ENCODE measurements at regions not wholly inside any gene's neighbourhood (a gene's known extent, or its start where the extent isn't known, plus 50 kb on each side); places are given as distances from the start of the nearest gene placed in this dataset.

DNA sequence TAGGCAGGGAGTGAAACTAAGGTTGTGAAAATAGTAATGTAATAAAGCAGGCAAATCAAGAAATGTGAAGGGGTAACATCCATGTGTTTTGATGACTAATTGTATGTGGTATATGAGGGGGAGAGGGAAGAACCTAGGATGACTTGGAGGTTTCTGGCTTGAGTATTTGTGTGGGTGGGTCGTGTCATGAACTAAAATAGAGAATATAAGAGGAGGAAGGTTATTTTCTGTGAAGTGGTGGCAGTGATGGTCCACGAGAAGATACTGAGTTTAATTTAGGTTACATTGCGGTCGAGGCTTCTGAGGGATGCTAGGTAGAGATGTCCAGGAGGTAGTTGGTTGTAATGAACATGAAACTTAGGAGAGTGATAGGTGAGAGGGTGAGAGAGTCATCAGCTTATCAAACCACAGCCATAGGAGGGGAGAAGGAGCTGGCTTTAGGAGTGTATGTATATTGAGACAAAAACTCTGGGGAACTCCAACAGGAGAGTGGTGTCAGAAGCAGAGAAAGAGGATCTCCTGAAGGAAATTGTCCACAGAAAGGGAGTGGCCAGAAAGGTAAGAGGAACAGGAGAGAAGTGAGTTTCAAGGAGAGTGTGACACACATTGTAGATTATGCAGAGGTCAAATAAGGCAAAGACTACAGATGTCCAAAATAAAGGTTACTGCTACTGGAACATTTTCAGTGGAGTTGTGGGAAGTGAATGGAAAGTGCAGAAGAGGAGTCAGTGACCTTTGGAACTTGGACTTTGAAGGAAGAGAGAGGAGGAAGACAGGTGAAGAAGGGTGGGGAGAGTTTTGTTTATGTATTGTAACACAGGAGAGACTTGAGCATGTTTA, 89.0 kb upstream of the MACF1 start:
- Mint-ChIP-seq H3K4me3 (no peak overlapping the region), H3K27me3 (ENCODE audit: insufficient read depth, low read depth) (no peaks in the 10 kb centered on the region), H3K9me3 (no peaks in the 10 kb centered on the region), H3K36me3 (peaks cover 13% of the 10 kb centered on the region), H3K4me1 (peaks cover 13% of the 10 kb centered on the region), H3K27ac (no peak overlapping the region)
- peaks cover 20% of the 10 kb centered on the region for H3K4me1 ChIP-seq
- H3K4me2 ChIP-seq, result no peak overlapping the region
- no peak for DNase-seq (ENCODE audit: low spot score)
- peaks cover 75% of the 10 kb centered on the region for H4K20me1 ChIP-seq (ENCODE audit: low read depth)
- peaks cover 6% of the 10 kb centered on the region for H3K36me3 ChIP-seq
- no peak overlapping the region for H3K9ac ChIP-seq
- H3K4me3 ChIP-seq, result no peak overlapping the region
- H3K27ac ChIP-seq, result no peak overlapping the region
- no peak overlapping the region for H2AFZ ChIP-seq (replicated peaks)
- no peaks in the 10 kb centered on the region for H3K27me3 ChIP-seq
- TF ChIP-seq CTCF (IDR thresholded peaks at IDR 0.05) (no peak), EZH2 (IDR thresholded peaks at IDR 0.05) (no peak), EZH2phosphoT487 (IDR thresholded peaks at IDR 0.05) (no peak)
- peaks cover 100% of the 10 kb centered on the region for H3K79me2 ChIP-seq (ENCODE audit: low read depth)
- H3K9me3 ChIP-seq (ENCODE audit: low read depth), result no peaks in the 10 kb centered on the region
- H3F3A ChIP-seq (ENCODE audit: low read depth), result peaks cover 3% of the 10 kb centered on the region

GRCh38 chr1:39116116-39116607, 88.3 kb upstream of the MACF1 start:
- Mint-ChIP-seq H3K9me3 (no peaks in the 10 kb centered on the region), H3K27me3 (ENCODE audit: insufficient read depth, low read depth) (no peaks in the 10 kb centered on the region), H3K4me1 (peaks cover 10% of the 10 kb centered on the region), H3K36me3 (peaks cover 17% of the 10 kb centered on the region), H3K4me3 (no peak overlapping the region), H3K27ac (no peak overlapping the region)
- peaks cover 20% of the 10 kb centered on the region for H3K4me1 ChIP-seq
- TF ChIP-seq EZH2phosphoT487 (IDR thresholded peaks at IDR 0.05) (no peak), EZH2 (IDR thresholded peaks at IDR 0.05) (no peak), CTCF (IDR thresholded peaks at IDR 0.05) (no peak)
- no peaks in the 10 kb centered on the region for H3K27me3 ChIP-seq
- no peak overlapping the region for H3K27ac ChIP-seq
- peaks cover 6% of the 10 kb centered on the region for H3K36me3 ChIP-seq
- no peak overlapping the region for H3K4me3 ChIP-seq
- no peak overlapping the region for H2AFZ ChIP-seq (replicated peaks)
- H3K9ac ChIP-seq, result no peak overlapping the region
- H3K9me3 ChIP-seq (ENCODE audit: low read depth), result no peaks in the 10 kb centered on the region
- peaks cover 100% of the 10 kb centered on the region for H3K79me2 ChIP-seq (ENCODE audit: low read depth)
- H3K4me2 ChIP-seq, result no peak overlapping the region
- H3F3A ChIP-seq (ENCODE audit: low read depth), result peaks cover 3% of the 10 kb centered on the region
- H4K20me1 ChIP-seq (ENCODE audit: low read depth), result peaks cover 77% of the 10 kb centered on the region
- DNase-seq (ENCODE audit: low spot score), result no peak

DNA sequence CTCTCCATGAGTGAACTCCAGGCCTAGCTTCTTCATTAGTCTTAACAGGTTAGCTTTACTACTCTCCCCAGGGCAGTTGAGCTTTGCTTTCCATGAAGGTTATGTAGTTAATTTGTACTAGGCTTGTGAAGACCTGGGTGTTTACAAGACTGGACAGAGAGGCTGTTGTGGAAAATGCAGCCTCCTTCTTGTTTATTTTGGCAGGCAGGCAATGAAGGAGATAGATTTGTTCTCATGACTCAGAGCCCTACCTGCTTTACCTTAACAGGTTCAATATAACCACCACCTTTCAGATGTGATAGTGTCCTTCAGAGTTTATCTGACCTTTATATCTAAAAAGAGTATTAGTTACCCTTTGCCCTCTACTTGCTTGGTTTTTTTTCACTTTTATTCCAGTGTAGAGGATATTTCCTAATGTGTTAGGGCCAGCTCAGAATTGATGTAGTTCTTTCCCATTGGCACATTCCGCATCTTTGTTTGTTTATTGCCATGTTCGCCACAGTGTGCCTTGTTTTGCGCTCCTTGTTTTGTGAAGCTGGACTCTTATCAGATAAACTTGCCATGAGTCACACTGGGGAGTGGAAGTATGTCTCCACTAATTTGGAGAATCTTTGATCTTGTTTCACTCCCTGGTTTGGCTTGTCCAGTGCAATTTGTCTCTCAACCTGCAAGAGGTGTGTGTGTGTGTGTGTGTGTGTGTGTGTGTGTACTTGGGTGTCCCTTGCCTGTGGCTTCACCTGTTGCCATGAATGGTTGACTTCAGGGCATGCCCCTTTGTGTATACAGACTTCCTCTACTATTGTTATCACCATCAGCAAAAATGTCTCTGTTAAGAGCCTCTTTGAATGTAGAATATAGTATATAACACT, 87.4 kb upstream of the MACF1 start:
- H4K20me1 ChIP-seq (ENCODE audit: low read depth), result peaks cover 85% of the 10 kb centered on the region
- peaks cover 20% of the 10 kb centered on the region for H3K4me1 ChIP-seq
- no peaks in the 10 kb centered on the region for H3K9me3 Mint-ChIP-seq
- no peak overlapping the region for H3K4me3 ChIP-seq
- no peak overlapping the region for H2AFZ ChIP-seq (replicated peaks)
- no peaks in the 10 kb centered on the region for H3K9me3 ChIP-seq (ENCODE audit: low read depth)
- peaks cover 3% of the 10 kb centered on the region for H3F3A ChIP-seq (ENCODE audit: low read depth)
- no peak for TF ChIP-seq CTCF (IDR thresholded peaks at IDR 0.05)
- TF ChIP-seq EZH2 (IDR thresholded peaks at IDR 0.05), result no peak
- no peak for TF ChIP-seq EZH2phosphoT487 (IDR thresholded peaks at IDR 0.05)
- H3K79me2 ChIP-seq (ENCODE audit: low read depth), result peaks cover 100% of the 10 kb centered on the region
- no peak for DNase-seq (ENCODE audit: low spot score)
- peaks cover 17% of the 10 kb centered on the region for H3K36me3 Mint-ChIP-seq
- no peak overlapping the region for H3K4me3 Mint-ChIP-seq
- H3K27ac ChIP-seq, result no peak overlapping the region
- no peaks in the 10 kb centered on the region for H3K27me3 Mint-ChIP-seq (ENCODE audit: insufficient read depth, low read depth)
- H3K27me3 ChIP-seq, result no peaks in the 10 kb centered on the region
- H3K9ac ChIP-seq, result no peak overlapping the region
- H3K4me2 ChIP-seq, result no peak overlapping the region
- H3K27ac Mint-ChIP-seq, result no peak overlapping the region
- H3K4me1 Mint-ChIP-seq, result peaks cover 10% of the 10 kb centered on the region
- H3K36me3 ChIP-seq, result peaks cover 6% of the 10 kb centered on the region
